Keratinocyte (primary cell): ENCODE measurements at regions not wholly inside any gene's neighbourhood (a gene's known extent, or its start where the extent isn't known, plus 50 kb on each side); places are given as distances from the start of the nearest gene placed in this dataset.

Source experiments
- CTCF ChIP-seq, 3 experiments: IDR thresholded peaks in 1 of 3; conservative IDR thresholded peaks in 1 of 3; optimal IDR thresholded peaks in 1 of 3; 2 replicates in 2 of 3; 3 replicates in 1 of 3; pipeline versions ENCODE3 to v1.5.1; 2011; ENCODE audit warnings: low read length in 3 of 3, mild to moderate bottlenecking in 3 of 3, moderate library complexity in 2 of 3, control low read depth in 1 of 3, inconsistent platforms in 1 of 3; ENCODE audit not compliant: insufficient read depth in 2 of 3; ENCODE audit errors: extremely low read depth in 1 of 3
- EZH2 ChIP-seq: IDR thresholded peaks from one replicate; pipeline ENCODE4 v1.6.1; 2012; ENCODE audit warnings: inconsistent platforms, mild to moderate bottlenecking, low read length, moderate library complexity

- no peak for TF ChIP-seq CTCF (optimal IDR thresholded peaks at IDR 0.05 in 1 of 3, IDR thresholded peaks at IDR 0.05 in 1 of 3, conservative IDR thresholded peaks at IDR 0.05 in 1 of 3; ENCODE audit: extremely low read depth in 1 of 3, insufficient read depth in 2 of 3, low read length in 3 of 3)
- TF ChIP-seq EZH2: no peak
Observed at GRCh38 chr7:157482517-157483087, 145.8 kb downstream of the DNAJB6 start.
